KMS-11 (cell line): ENCODE measurements at regions not wholly inside any gene's neighbourhood (a gene's known extent, or its start where the extent isn't known, plus 50 kb on each side); places are given as distances from the start of the nearest gene placed in this dataset.
A peak's percentile ranks its signal among the peaks of the same experiment; 100 is the strongest.

Source experiments
- H2AFZ ChIP-seq: fragments of 200-600 bp; sonication (generic); 2 replicates; pipeline ENCODE4 v1.6.1; 2016; ENCODE audit warnings: antibody characterized with exemption, mixed run types, low read depth
- H3K27ac ChIP-seq: fragments of 200-600 bp; sonication (generic); 2 replicates; pipeline ENCODE4 v1.6.1; 2016; ENCODE audit warnings: mild to moderate bottlenecking, mixed run types
- H3K27me3 ChIP-seq: fragments of 200-600 bp; sonication (generic); 2 replicates; pipeline ENCODE4 v1.6.1; 2017; ENCODE audit warnings: mild to moderate bottlenecking, low read depth, mixed run types, moderate library complexity; ENCODE audit not compliant: insufficient read depth
- H3K36me3 ChIP-seq: fragments of 200-600 bp; sonication (generic); 2 replicates; pipeline ENCODE4 v1.6.1; 2017; ENCODE audit warnings: mild to moderate bottlenecking, mixed run types; ENCODE audit not compliant: insufficient read depth
- H3K4me1 ChIP-seq: fragments of 200-600 bp; sonication (generic); 2 replicates; pipeline ENCODE4 v1.6.1; 2016; ENCODE audit warnings: mild to moderate bottlenecking, low read depth, mixed run types; ENCODE audit not compliant: poor library complexity, severe bottlenecking
- H3K4me2 ChIP-seq: fragments of 200-600 bp; sonication (generic); 2 replicates; pipeline ENCODE4 v1.7.0; 2016; ENCODE audit warnings: mild to moderate bottlenecking, mixed run types
- H3K4me3 ChIP-seq: fragments of 200-600 bp; sonication (generic); IDR thresholded peaks from 2 replicates; pipeline ENCODE4 v1.6.1; 2017; ENCODE audit warnings: low read depth, low read length, mixed read lengths; ENCODE audit not compliant: insufficient read depth
- H3K79me2 ChIP-seq: fragments of 200-600 bp; sonication (generic); 2 replicates; pipeline ENCODE4 v1.6.1; 2016; ENCODE audit warnings: low read depth, mixed run types; ENCODE audit not compliant: insufficient read depth
- H3K9ac ChIP-seq: fragments of 200-600 bp; sonication (generic); 2 replicates; pipeline ENCODE4 v1.6.1; 2016; ENCODE audit warnings: mild to moderate bottlenecking, mixed run types
- H4K20me1 ChIP-seq: fragments of 200-600 bp; sonication (generic); 2 replicates; pipeline ENCODE4 v1.6.1; 2016; ENCODE audit warnings: mild to moderate bottlenecking, mixed run types; ENCODE audit not compliant: insufficient read depth
- TF ChIP-seq, protein P1 (sequence below): fragments of 200-600 bp; sonication (generic); conservative IDR thresholded peaks from 2 replicates; pipeline ENCODE4 v1.6.1; 2017; ENCODE audit warnings: low read depth, mild to moderate bottlenecking, antibody characterized with exemption, low read length, moderate library complexity, mixed read lengths

DNA sequence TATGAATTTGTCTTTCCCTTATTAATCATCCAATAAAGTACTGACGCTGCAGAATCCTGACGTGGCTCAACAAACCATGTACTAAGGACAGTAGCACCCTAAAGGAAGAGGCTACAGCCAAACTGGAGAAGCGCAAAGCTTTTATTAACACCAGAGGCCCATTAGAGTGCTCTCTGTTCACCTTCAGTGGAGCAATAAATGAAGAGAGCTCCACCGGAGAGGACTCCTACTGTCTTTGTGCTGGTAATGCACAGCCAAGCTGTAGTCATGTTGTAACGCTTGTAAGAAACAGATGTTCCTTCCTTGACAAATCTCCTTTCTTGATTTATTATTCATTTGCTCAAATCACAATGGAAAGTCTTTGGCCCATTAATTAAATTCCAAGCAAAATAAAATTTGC lies 220.7 kb upstream of the RRP15 start:
- Histone ChIP-seq H3K4me2 (no peak overlapping the region), H3K27ac (no peak overlapping the region), H3K79me2 (no peaks in the 10 kb centered on the region), H3K27me3 (no peaks in the 10 kb centered on the region), H3K4me3 (no peak overlapping the region), H2AFZ (no peak overlapping the region), H4K20me1 (no peaks in the 10 kb centered on the region), H3K36me3 (no peaks in the 10 kb centered on the region), H3K4me1 (peaks cover 22% of the 10 kb centered on the region), H3K9ac (no peak overlapping the region)
- TF ChIP-seq, protein P1, sequence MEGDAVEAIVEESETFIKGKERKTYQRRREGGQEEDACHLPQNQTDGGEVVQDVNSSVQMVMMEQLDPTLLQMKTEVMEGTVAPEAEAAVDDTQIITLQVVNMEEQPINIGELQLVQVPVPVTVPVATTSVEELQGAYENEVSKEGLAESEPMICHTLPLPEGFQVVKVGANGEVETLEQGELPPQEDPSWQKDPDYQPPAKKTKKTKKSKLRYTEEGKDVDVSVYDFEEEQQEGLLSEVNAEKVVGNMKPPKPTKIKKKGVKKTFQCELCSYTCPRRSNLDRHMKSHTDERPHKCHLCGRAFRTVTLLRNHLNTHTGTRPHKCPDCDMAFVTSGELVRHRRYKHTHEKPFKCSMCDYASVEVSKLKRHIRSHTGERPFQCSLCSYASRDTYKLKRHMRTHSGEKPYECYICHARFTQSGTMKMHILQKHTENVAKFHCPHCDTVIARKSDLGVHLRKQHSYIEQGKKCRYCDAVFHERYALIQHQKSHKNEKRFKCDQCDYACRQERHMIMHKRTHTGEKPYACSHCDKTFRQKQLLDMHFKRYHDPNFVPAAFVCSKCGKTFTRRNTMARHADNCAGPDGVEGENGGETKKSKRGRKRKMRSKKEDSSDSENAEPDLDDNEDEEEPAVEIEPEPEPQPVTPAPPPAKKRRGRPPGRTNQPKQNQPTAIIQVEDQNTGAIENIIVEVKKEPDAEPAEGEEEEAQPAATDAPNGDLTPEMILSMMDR = no peak

DNA sequence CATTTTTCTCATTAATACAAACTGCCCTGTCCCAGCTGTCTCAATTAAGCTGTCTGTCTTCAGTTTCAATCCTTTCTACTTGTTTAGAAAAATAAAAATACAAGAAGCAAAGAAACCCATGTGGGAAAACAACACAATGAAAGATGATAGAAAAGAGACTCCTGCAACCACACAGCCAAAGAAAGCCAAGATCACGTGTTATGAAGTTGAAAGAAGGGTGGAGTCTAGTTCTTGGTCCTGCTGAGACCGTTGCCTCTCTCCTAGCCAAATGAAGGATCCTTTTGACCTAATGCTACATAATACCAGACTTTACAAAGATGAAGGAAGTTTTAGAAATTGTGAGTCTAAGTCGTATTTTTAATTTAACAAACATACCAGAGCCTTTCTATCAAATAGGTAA lies 218.8 kb upstream of the RRP15 start:
- Histone ChIP-seq H2AFZ (no peak overlapping the region; the same call in 1 of the 2 replicates), H3K36me3 (no peaks in the 10 kb centered on the region), H3K4me2 (peak overlapping the region; percentile 22), H3K4me1 (peaks cover 22% of the 10 kb centered on the region), H3K4me3 (no peak overlapping the region), H3K27me3 (no peaks in the 10 kb centered on the region), H3K27ac (peak overlapping the region; percentile 9; the same call in 1 of the 2 replicates), H4K20me1 (no peaks in the 10 kb centered on the region), H3K79me2 (no peaks in the 10 kb centered on the region), H3K9ac (no peak overlapping the region)
- TF ChIP-seq, protein P1 = no peak

DNA sequence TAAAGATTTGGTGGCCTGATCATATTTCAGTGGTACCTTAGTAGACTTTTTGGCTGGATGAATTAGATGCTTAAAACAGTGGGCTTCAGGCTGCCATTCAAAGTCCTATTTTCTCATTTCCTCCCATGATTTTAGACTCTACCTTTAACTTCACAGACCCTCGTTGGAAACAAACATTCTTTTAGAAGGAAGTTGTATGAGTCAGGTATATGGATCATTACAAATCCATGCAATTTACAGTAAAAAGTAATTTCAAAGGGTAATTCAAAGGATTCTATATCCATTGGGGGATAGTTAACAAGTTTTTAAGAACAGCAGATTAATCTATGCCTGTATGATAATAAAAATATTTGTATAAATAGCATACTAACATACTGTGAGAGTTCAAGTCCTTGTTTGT lies 216.9 kb upstream of the RRP15 start:
- H3K9ac ChIP-seq = no peak overlapping the region
- no peak overlapping the region for H3K4me2 ChIP-seq
- H3K79me2 ChIP-seq = no peaks in the 10 kb centered on the region
- H3K27me3 ChIP-seq = no peaks in the 10 kb centered on the region
- TF ChIP-seq, protein P1 = no peak
- H3K36me3 ChIP-seq = no peaks in the 10 kb centered on the region
- H4K20me1 ChIP-seq = no peaks in the 10 kb centered on the region
- H2AFZ ChIP-seq = no peak overlapping the region
- no peak overlapping the region for H3K27ac ChIP-seq
- H3K4me3 ChIP-seq = no peak overlapping the region
- H3K4me1 ChIP-seq = peaks cover 22% of the 10 kb centered on the region

DNA sequence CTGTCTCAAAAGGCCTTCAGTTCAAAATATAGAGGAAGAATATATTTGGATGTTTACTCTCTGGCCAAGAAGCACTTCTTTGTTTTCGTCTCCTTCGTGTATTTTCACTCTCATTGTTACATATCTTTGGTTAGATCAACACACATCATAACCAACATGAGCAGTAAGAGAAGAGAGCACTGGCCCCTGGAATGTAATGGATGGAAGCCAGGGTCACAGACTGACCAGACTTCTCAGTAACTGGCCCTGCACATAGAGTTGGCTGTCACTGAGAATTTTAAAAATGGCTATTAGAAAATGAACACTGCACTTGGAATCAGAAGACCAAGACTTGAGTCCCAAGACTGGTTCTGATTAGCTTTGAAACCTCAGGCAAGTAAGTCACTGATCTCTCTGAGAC lies 215.9 kb upstream of the RRP15 start:
- Histone ChIP-seq H3K4me3 (no peak overlapping the region), H3K4me1 (peaks cover 28% of the 10 kb centered on the region), H3K4me2 (no peak overlapping the region), H3K27me3 (no peaks in the 10 kb centered on the region), H2AFZ (no peak overlapping the region), H3K9ac (no peak overlapping the region), H4K20me1 (no peaks in the 10 kb centered on the region), H3K36me3 (no peaks in the 10 kb centered on the region), H3K79me2 (no peaks in the 10 kb centered on the region), H3K27ac (no peak overlapping the region)
- TF ChIP-seq, protein P1 = no peak
